ENCODE measurements at regions not wholly inside any gene's neighbourhood (a gene's known extent, or its start where the extent isn't known, plus 50 kb on each side); places are given as distances from the start of the nearest gene placed in this dataset.

DNA sequence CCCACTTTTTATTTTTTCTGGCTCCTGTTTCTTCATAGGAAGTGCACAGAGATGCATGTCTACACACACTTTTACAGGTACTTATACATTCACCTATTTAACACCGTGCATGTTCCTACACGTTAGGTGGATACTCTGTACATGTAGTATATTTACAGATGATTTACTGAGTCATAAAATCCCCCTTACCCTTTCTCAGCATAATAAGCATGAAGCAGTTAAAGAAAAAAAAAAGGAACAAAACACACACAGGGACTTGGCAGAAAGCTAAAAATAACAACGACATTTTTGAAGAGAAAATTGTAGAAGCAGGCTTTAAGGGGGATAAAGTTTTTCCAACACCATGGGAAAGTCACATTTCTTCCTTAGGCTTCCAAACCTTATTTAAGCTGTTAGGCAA lies 96.4 kb upstream of the IQCM start:
- TF ChIP-seq, protein P1, sequence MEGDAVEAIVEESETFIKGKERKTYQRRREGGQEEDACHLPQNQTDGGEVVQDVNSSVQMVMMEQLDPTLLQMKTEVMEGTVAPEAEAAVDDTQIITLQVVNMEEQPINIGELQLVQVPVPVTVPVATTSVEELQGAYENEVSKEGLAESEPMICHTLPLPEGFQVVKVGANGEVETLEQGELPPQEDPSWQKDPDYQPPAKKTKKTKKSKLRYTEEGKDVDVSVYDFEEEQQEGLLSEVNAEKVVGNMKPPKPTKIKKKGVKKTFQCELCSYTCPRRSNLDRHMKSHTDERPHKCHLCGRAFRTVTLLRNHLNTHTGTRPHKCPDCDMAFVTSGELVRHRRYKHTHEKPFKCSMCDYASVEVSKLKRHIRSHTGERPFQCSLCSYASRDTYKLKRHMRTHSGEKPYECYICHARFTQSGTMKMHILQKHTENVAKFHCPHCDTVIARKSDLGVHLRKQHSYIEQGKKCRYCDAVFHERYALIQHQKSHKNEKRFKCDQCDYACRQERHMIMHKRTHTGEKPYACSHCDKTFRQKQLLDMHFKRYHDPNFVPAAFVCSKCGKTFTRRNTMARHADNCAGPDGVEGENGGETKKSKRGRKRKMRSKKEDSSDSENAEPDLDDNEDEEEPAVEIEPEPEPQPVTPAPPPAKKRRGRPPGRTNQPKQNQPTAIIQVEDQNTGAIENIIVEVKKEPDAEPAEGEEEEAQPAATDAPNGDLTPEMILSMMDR (IDR thresholded peaks at IDR 0.05): no peak
- TF ChIP-seq ZFX (IDR thresholded peaks at IDR 0.05; ENCODE audit: borderline replicate concordance): no peak

All from 22Rv1 (cell line).